DMS114 treated with DMSO at 0.1 percent for 48 hours (cell line): ENCODE measurements at regions not wholly inside any gene's neighbourhood (a gene's known extent, or its start where the extent isn't known, plus 50 kb on each side); places are given as distances from the start of the nearest gene placed in this dataset.
"Not testable (repeated sequence)": the region's sequence is repeated elsewhere in the genome, so short reads cannot be mapped to it uniquely, and the experiment has no call there.

Experiments
- DNase-seq: peaks from one replicate; lab custom pipeline; 2025; ENCODE audit not compliant: unreplicated experiment; lab: John Stamatoyannopoulos, UW

DNA sequence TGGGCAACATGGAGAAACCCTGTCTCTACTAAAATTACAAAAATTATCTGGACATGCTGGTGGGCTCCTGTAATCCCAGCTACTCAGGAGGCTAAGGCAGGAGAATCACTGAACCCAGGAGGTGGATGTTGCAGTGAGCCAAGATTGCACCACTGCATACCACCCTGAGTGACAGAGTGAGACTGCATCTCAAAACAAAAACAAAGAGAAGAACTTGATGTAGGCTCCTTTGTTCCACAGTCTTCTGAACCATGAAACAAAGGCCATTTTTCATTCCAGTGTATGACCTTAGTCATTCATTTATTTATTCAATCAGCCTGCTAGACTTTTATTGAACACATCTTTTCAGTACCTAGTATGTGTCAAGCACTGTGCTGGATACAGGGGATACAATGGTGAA, 369.6 kb downstream of the FAT3 start:
- no peak for DNase-seq

DNA sequence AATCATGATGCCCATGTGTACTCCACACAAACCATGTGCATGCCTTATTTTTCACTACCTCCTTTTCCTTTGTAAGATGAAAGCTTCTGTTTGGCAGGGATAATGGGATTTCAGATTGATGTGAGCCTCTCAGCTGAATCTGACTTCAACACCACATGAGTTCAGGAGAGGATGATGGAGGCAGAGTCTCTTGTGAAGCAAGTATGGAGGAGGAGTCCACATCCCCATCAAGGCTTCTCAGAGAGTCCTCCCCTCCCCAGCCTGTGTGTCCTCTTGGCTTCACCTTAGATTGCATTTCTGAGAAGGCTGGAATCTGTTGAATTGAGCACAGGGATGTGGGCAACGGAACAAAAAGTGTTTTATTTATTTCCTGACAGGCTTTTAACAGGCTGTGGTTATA, 370.4 kb downstream of the FAT3 start:
- DNase-seq: no peak

DNA sequence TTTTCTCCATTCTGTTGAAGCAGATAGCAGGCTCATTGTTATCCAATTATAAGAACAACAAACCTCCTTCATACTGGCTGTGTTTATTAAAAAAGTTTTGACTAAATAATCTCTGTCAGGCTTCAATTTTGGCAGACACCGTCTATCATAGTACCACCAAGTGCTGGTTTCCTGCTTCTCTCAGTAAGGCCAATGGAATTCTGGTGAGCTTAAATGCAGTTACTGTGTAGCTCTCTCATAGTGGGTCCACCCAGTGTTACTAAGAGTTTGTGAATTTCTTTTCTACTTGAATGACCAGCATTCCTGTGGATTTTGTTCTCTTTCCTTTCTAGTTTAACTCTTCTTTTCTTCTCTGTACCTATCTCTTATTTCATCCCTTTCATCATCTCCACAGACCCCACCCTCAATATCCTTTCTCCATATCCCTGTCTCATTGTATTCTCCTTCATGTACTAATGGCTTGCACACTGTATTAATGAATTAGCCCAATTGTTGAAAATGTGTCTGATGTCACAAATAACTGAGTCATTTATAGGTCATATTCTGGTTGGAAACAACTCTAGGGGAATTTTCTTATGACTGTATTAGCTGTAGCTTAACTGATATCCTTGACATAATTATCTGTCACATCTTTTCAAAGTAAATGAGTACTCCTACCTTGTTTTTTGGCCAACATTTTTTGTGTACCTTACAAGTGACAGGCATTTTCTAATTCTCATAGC, 372.1 kb downstream of the FAT3 start:
- no peak for DNase-seq

DNA sequence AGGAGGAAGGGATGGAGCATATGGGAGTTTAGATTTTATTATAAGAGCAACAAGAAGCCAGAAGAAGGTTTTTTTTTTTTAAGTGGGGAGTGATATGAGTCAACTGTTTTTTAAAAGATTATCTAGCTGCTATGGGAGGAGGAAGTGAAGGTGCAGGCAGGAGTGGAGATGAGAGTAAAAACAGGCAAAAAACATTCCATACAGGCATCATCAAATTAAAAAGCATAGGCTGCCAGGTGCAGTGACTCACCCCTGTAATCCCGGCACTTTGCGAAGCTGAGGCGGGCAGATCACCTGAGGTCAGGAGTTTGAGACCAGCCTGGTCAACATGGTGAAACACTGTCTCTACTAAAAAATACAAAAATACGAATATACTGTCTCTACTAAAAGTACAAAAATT, 368.4 kb upstream of the MTNR1B start:
- no peak for DNase-seq

DNA sequence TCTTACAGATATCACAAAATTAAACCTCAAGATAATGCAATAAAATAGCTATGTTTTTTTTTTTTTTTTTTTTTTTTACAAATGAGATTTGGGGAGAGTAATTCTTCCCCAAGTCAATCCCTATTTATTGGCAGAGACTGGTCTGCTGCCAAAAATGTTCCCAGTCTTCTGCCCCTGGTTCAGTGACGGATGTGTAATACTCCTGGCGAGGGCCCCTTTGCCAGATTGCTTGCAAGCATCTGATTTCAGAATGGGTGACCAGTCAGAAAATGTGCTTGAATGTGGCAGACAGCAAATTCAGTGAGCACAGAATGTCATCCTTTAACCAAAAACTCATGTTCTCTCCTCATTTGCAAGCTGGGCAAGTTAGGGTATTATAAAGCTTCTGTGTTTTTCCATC, 363.8 kb upstream of the MTNR1B start:
- DNase-seq: no peak

DNA sequence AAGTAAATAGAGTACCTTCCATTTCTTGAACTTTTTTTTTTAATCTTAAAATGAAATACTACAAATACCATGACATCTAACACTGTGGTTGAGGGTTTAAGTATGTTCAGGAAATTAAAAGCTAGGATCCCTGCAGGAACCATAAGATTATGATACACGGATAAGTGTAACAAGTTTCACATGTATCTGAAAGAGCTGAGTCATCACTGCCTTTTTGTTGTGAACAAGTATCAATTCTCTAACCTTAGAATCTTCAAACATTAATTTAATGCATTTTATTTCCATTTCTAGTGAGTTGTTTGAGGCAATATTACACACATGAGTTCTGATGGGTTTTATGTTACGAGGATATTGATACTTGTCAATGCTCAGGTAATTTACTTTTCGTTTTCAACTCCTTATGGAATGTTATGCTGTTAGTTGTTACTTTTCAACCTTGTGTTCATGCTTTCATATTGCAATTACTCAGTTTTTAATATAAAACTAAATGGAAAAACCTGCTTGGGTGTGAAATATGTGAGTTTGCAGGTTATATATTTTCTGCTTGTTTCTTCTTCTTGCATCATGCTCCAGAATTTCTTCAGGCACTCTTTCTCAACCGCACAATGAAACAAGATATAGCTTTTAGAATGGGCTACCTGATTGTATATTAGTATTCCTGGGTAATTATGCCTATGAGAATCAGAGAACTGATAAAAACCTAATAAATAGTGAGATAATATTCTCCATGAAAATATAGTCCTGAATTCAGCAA, 361.3 kb upstream of the MTNR1B start:
- no peak for DNase-seq

DNA sequence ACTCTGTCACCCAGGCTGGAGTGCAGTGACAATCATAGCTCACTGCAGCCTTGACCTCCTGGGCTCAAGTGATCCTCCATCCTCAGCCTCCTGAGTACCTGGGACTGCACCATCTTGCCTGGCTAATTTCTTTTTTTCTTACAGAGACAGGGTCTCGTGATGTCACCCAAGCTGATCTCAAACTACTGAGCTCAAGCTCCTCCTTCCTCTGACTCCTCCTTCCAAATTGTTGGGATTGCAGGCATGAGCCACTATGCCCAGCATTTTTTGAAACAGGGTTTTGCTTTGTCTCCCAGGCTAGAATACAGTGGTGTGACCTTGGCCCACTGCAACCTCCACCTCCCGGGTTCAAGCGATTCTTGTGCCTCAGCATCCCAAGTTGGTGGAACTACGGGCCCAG, 358.3 kb upstream of the MTNR1B start:
- no peak for DNase-seq

DNA sequence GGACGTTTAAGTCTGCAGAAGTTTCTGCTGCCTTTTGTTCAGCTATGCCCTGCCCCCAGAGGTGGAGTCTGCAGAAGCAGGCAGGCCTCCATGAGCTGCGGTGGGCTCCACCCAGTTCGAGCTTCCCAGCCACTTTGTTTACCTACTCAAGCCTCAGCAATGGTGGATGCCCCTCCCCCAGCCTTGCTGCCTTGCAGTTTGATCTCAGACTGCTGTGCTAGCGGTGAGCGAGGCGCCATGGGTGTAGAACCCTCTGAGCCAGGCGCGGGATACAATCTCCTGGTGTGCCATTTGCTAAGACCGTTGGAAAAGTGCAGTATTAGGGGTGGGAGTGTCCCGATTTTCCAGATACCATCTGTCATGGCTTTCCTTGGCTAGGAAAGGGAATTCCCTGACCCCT, 351.4 kb upstream of the MTNR1B start:
- DNase-seq: not testable (repeated sequence)

DNA sequence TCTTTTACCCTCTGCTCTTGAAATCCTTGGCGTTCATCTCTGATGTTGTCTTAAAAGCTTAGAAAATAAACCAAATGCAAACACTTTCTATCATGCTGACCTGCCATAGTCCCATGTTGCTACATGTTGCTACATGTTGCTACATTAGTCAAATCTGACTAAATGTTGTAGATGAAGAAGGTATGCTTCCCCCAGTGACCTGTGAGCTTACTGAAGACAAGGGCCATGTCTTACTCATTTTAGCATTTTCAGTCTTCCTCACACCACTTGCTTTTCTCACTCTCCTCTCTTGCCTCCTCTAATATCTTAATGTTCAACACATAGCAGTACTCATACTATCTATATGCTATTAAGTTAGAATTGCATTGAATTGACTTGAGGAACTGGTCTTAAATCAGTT, 346.4 kb upstream of the MTNR1B start:
- DNase-seq: no peak

DNA sequence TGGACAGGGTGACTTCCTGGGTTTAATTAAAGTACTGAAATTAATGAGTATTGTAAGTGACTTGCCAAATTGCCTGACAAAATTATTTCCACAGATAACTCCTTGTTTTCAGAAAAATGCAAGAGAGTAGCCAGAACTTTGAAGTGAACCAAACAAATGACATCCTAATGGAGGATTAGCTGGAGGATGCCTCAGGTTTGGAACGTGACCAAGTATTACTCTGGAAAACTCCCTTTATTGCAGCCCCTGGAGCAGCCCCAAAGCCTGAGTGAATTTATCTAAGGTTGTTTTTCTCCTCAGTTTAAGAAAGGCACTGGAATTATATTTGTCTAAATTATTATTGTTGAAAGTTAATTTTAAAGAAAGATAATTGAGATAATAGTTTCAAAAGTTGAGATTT, 343.6 kb upstream of the MTNR1B start:
- DNase-seq: no peak

DNA sequence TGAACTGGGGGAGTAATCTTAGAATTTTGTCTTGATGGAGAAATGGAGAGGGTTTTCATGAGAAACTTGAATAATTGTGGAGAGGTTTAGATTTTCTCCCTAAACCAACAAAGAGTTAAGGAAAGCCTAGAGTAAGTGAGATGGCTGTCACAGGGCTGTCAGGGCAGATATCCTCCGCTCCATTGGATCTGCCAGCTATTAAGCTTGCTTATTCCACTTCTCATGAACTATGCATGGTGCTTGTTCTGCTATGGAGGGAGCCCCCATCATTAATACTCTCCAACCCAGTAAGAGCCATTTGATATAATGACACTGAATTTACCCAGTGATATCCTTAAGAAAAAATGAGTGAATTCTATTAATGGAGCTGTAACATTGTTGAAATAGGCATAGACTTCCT, 342.8 kb upstream of the MTNR1B start:
- DNase-seq: no peak

DNA sequence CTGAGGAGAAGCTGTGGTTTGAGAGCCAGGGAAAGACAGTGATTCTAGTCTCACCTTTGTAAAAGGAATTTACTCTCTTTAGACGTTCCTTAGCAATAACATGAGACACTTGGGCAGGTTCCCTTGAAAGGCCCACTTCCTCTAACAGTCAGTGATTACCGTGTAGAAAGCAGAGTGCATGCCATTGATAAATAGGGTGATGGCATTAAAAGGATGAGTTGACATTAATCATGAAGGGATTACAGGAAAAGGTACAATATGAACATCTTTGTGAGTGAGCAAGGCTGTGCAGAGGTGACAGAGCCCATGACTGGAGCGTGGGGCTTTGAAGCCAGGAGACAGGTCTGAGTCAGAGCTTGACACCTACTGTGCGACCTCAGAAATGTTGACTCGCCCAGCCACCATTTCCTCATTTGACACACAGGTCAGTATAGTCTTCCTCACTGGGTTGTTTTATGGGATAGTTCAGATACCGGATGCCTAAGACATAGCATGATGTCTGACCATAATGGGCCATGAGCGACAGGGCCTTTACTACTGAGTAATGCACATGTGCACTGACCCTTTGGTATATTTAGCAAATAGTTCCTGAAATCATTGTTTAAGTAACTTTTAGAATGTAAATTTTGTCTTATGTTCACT, 341.7 kb upstream of the MTNR1B start:
- DNase-seq: no peak

DNA sequence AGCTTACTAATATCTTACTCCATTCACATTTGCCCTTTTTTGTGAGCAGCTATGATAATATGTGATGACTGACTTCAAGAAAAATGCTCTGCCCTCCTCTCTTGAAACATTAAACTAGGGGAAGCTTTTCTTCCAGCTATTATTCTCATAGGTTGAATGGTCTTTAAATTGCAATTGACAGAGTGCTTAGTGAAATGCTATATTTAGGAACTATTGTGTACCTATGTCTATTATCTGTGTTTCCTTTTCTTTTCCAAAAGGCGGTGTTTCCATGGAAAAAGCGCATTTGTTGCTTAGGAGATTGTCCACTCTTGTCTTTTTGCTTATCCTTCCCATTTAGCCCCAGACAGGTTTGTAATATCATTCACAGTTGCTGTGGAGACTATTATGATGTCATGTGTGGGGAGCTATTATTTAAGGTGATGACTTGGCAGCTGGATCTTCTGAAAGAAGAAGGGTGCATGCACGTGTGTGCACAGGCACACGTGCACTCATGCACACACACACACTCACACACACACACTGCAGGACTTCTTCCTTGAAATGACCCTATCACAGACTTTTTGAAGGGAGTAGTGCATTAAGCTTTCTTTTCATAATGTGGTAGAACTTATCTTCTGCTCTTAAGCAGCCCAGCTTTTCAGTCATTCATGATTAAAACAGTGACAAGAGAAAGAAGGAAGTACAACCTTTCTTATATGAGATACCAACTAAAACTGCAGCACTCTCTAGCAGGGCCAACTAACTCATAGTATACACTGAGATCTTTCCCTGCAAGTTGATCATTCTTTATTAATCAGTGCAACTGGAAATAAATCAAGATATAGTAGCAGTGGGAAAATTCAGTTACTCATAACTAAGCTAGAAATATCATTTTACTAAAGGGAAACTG, 340.8 kb upstream of the MTNR1B start:
- DNase-seq: no peak

DNA sequence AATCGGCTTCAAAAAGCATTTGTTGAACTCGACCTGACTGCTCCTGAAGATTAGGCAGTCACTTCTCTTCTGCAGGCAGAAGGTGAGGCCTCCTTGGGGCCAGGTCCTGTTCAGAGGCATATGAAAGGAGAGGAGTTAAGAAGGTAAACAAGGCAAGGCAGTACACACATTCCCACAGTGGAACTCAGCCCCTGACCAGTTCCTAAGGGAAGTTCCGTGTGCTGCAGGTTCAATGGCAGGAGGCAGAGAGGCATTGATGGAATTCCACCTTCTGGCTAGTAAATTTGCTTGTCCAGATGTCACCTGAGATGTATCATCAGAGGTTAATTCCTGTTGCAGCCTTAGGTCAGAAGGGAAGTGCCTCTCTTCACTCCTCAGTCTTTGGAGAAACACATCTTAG, 337.0 kb upstream of the MTNR1B start:
- no peak for DNase-seq

DNA sequence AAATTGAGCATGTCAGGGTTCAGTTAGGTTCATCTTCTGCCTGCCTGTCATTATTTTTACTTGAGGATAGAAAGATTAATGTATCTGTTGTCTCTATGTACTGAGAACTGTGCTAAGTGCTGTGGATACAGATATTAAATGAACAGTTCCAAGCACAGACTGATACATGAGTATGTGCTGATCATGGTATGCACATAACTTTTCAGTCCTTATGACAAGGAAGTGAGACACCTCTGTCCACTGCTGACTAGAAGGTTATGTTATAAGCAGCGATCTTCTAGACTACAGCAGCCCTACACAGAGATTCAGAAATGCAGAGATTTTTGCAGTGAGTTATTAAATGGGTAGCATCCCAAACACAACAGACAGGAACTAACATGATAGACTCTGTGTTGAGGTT, 335.6 kb upstream of the MTNR1B start:
- DNase-seq: no peak

DNA sequence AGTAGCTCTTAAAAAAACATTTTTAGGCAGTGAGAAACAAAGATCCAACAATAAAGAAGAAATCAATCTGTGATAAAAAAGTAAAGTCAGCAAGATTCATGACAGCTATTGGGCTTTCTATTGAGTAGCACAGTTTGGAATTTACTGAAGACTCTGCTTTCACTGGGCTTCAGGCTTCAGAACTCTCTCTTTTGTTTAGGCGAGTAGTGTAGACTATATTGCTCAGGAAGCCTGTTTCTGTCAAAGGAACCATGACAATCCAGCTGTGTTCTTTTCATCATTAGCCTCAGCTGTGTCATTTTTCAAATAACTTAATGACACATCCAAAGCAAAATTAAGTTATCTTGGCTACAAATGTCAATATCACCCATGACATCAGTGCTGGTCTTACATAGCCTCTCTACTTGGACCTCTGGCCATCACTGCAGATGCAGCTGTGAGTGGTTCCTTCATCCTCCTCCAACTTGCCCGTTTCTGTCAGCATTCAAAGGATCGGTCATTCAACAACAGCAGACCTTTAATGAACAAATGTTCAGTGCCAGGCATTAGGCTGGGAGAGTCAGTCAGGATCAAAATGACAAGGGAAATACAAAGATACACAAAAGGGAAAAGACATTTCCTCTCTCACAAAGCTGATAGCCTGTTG, 332.8 kb upstream of the MTNR1B start:
- no peak for DNase-seq

DNA sequence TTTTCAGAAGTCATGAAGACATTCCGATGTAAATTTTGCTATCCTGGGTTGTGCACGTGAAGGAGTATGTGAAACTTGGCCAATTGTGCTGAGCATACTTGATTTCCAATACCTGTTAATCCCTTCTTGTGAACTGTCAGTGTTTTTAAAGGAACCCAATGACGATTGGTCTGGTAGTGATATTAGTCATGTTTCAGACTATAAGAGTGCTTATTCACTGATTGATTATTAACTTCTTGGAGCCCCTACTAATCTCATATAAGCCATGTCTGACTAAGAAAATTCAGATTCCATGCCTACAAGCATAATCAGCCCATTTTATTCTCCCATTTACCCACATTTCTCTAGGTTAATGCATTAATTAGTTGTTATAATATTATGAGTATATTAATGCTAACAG, 330.8 kb upstream of the MTNR1B start:
- no peak for DNase-seq

DNA sequence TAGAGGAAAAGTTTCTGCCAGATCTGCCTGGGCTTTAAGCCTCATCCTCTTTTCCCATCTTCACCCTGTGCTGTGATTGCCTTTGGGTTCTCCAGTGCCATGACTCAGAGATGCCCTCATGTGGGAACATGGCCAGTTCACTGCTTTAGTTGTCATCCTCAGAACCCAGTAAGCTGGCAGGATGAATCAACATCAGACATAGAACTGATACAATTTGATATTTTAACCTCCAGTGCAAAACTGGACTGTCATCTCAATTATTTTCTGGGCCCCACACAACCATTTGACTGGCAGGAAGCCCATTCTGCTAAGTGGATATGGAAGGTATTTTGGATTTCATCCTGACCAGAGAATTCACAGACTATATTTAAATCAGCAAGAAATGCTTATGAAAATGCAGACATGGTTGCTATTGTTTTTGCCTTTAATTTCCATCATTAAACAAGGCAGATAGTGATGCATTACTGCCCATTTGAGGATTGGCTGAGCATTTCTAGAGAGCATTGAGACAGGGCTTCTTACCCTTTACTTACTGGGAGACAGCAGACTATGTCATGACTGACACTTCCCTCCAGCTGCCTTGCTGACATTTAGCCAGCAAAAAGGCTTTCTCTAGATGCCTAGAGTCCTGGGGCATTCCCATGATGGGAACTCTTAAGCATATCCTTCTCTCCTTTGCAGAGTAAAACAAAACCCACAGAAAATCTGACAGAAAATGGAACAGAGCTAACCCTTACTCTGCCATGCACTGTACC, 327.1 kb upstream of the MTNR1B start:
- DNase-seq: no peak

DNA sequence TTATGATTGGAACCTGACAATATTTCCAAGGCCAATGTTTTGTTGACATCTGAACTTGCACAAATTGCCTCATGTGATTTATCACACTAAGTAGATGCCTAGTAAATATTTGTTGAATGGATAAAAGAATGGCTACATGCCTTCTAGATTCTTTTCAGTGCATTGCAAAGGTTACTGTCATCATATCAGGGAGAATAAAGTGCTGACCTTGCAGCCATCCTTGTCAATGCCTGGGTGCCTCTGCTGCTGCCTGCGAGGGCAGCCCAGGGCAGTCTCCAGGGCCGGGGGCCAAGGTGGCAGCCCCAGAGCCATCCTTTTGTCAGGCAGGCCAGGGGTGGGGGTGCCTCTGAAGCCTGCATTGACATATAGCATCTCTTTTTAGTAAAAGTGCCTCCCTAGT, 325.6 kb upstream of the MTNR1B start:
- DNase-seq: no peak
